CD14-positive monocyte (primary cell): ENCODE measurements at regions not wholly inside any gene's neighbourhood (a gene's known extent, or its start where the extent isn't known, plus 50 kb on each side); places are given as distances from the start of the nearest gene placed in this dataset.
A peak's percentile ranks its signal among the peaks of the same experiment; 100 is the strongest.
"Not testable (repeated sequence)": the region's sequence is repeated elsewhere in the genome, so short reads cannot be mapped to it uniquely, and the experiment has no call there.

ENCODE experiments used
- DNase-seq, 3 donors: peaks; one replicate each; pipeline ENCODE4 v3.0.0-alpha.2; 2011 to 2022
- H2AFZ ChIP-seq: 2 replicates; pipeline ENCODE4 v1.6.0; 2012; ENCODE audit warnings: mild to moderate bottlenecking, low read depth, low read length, inconsistent platforms; ENCODE audit not compliant: insufficient read depth, poor library complexity, severe bottlenecking
- H3K27ac ChIP-seq, 2 donors: 1 replicate in 1 of 2; 2 replicates in 1 of 2; pipeline ENCODE4 v1.5.1; 2012 to 2013; ENCODE audit warnings: low read length in 2 of 2, control low read depth in 1 of 2, inconsistent platforms in 1 of 2, low read depth in 1 of 2, mild to moderate bottlenecking in 1 of 2
- H3K27me3 ChIP-seq, 2 donors: one replicate each; pipeline versions ENCODE4 v1.6.0 to v1.6.1; 2011 to 2013; ENCODE audit warnings: low read length in 2 of 2; ENCODE audit not compliant: control insufficient read depth in 2 of 2, insufficient read depth in 2 of 2
- H3K36me3 ChIP-seq, 2 donors: replicated peaks in 1 of 2; 1 replicate in 1 of 2; 2 replicates in 1 of 2; pipeline versions ENCODE4 v1.5.1 to v1.6.1; 2012 to 2013; ENCODE audit warnings: low read length in 2 of 2, control low read depth in 1 of 2, inconsistent platforms in 1 of 2, mild to moderate bottlenecking in 1 of 2; ENCODE audit not compliant: insufficient read depth in 2 of 2, control insufficient read depth in 1 of 2
- H3K4me1 ChIP-seq, 2 donors: 1 replicate in 1 of 2; 2 replicates in 1 of 2; pipeline versions ENCODE4 v1.5.1 to v1.6.1; 2012 to 2013; ENCODE audit warnings: low read length in 2 of 2, control low read depth in 1 of 2, inconsistent platforms in 1 of 2, mild to moderate bottlenecking in 1 of 2, moderate library complexity in 1 of 2; ENCODE audit not compliant: insufficient read depth in 2 of 2, control insufficient read depth in 1 of 2
- H3K4me2 ChIP-seq: replicated peaks from 2 replicates; pipeline ENCODE3; 2012; ENCODE audit warnings: low read length, moderate library complexity, mild to moderate bottlenecking; ENCODE audit not compliant: poor library complexity, severe bottlenecking; ENCODE audit errors: extremely low read depth
- H3K4me3 ChIP-seq, 3 experiments: fragments of 200-600 bp in 1 of 3; sonication (generic) in 1 of 3; replicated peaks in 1 of 3; 1 replicate in 2 of 3; 2 replicates in 1 of 3; pipeline ENCODE4 v1.5.1; 2011 to 2013; ENCODE audit warnings: low read length in 3 of 3, mild to moderate bottlenecking in 3 of 3, control low read depth in 2 of 3, low read depth in 2 of 3, inconsistent platforms in 1 of 3, moderate library complexity in 1 of 3
- H3K79me2 ChIP-seq: 2 replicates; pipeline ENCODE4 v1.6.0; 2012; ENCODE audit warnings: mild to moderate bottlenecking, control low read depth, inconsistent platforms, low read length, moderate library complexity; ENCODE audit not compliant: insufficient read depth
- H3K9ac ChIP-seq: 2 replicates; pipeline ENCODE4 v1.6.0; 2017; ENCODE audit warnings: low read length, mild to moderate bottlenecking; ENCODE audit not compliant: insufficient read depth, poor library complexity, severe bottlenecking
- H3K9me3 ChIP-seq, 2 donors: replicated peaks in 1 of 2; 1 replicate in 1 of 2; 2 replicates in 1 of 2; pipeline versions ENCODE4 v1.5.1 to v1.6.1; 2012 to 2013; ENCODE audit warnings: low read length in 2 of 2, control low read depth in 1 of 2; ENCODE audit not compliant: control insufficient read depth in 1 of 2, insufficient read depth in 1 of 2
- H4K20me1 ChIP-seq: 2 replicates; pipeline ENCODE4 v1.6.0; 2012; ENCODE audit warnings: mild to moderate bottlenecking, low read length, control low read depth, moderate library complexity; ENCODE audit not compliant: insufficient read depth
- H3K27ac Mint-ChIP-seq, 7 donors: one replicate each; pipeline ENCODE4 v1.8.0; 2020; ENCODE audit warnings: mild to moderate bottlenecking in 7 of 7, mixed read lengths in 7 of 7, moderate library complexity in 6 of 7, inconsistent platforms in 2 of 7
- H3K27me3 Mint-ChIP-seq, 3 donors: one replicate each; pipeline ENCODE4 v1.8.0; 2021 to 2022; ENCODE audit warnings: low read depth in 3 of 3, mild to moderate bottlenecking in 3 of 3, mixed read lengths in 3 of 3, moderate library complexity in 3 of 3, inconsistent platforms in 1 of 3
- H3K36me3 Mint-ChIP-seq, 2 donors: one replicate each; pipeline ENCODE4 v1.8.0; 2020; ENCODE audit warnings: mixed read lengths in 2 of 2, inconsistent platforms in 1 of 2, mild to moderate bottlenecking in 1 of 2
- H3K4me1 Mint-ChIP-seq: one replicate; pipeline ENCODE4 v1.8.0; 2020; ENCODE audit warnings: mild to moderate bottlenecking, mixed read lengths
- H3K4me3 Mint-ChIP-seq, 2 donors: one replicate each; pipeline ENCODE4 v1.8.0; 2020; ENCODE audit warnings: mild to moderate bottlenecking in 2 of 2, mixed read lengths in 2 of 2, moderate library complexity in 1 of 2
- H3K9me3 Mint-ChIP-seq, 7 donors: one replicate each; pipeline ENCODE4 v1.8.0; 2020 to 2022; ENCODE audit warnings: mixed read lengths in 7 of 7, mild to moderate bottlenecking in 6 of 7, moderate library complexity in 6 of 7, inconsistent platforms in 2 of 7
- WGBS: methylation state at CpG from one replicate; pipeline ENCODE4 v1.1.5; 2013; ENCODE audit warnings: missing lambda C conversion rate; ENCODE audit not compliant: insufficient coverage; 5-methylcytosine and 5-hydroxymethylcytosine counted together
- intact Hi-C, 2 donors: fragments of 100-400 bp; cut with micrococcal nuclease; formaldehyde crosslinking; loops; one replicate each; pipeline versions ENCODE4 v1.15.0 to v1.15.1; 2023
- TF ChIP-seq, protein P1 (sequence below): fragments of 200-600 bp; IDR thresholded peaks from one replicate; pipeline ENCODE4 v1.8.0; 2022; ENCODE audit warnings: antibody characterized with exemption, mild to moderate bottlenecking

DNA sequence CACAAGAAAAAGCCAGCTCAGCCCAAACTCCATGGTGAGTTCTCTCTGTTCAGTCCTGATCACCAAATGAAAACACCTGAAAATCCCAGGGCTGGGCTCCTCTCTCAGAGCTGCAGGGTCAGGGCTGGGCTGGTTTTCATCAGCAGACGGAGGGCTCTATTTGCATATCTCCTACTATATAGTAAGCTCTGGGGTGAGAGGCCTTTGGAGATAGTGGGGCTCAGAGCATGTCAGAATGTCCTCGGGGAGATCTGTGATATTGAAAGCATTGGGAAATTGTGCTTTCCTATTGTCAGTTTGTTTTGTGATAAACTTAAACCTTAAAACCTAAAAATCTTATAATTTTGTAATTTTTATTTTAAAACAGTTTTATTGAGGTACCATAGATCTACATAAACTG is 742.6 kb downstream of the TMEM121 start:
- Histone ChIP-seq H3K4me2 (no peak overlapping the region), H3K27me3 (no peaks in the 10 kb centered on the region), H3K36me3 (no peaks in the 10 kb centered on the region), H3K9me3 (no peaks in the 10 kb centered on the region), H3K4me3 (no peak overlapping the region), H4K20me1 (no peaks in the 10 kb centered on the region), H3K27ac (no peak overlapping the region), H3K9ac (no peak overlapping the region), H3K79me2 (no peaks in the 10 kb centered on the region), H3K4me1 (peaks cover 16 to 17% of the 10 kb centered on the region in 2 donors), H2AFZ (no peak overlapping the region)
- no peaks in the 10 kb centered on the region for H3K36me3 Mint-ChIP-seq
- H3K4me1 Mint-ChIP-seq = peaks cover 25% of the 10 kb centered on the region
- H3K27ac Mint-ChIP-seq = no peak overlapping the region
- TF ChIP-seq, protein P1, sequence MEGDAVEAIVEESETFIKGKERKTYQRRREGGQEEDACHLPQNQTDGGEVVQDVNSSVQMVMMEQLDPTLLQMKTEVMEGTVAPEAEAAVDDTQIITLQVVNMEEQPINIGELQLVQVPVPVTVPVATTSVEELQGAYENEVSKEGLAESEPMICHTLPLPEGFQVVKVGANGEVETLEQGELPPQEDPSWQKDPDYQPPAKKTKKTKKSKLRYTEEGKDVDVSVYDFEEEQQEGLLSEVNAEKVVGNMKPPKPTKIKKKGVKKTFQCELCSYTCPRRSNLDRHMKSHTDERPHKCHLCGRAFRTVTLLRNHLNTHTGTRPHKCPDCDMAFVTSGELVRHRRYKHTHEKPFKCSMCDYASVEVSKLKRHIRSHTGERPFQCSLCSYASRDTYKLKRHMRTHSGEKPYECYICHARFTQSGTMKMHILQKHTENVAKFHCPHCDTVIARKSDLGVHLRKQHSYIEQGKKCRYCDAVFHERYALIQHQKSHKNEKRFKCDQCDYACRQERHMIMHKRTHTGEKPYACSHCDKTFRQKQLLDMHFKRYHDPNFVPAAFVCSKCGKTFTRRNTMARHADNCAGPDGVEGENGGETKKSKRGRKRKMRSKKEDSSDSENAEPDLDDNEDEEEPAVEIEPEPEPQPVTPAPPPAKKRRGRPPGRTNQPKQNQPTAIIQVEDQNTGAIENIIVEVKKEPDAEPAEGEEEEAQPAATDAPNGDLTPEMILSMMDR = no peak
- intact Hi-C loops = no loop called here
- no CpG with 5 or more reads among the region's 2 CpGs for WGBS
- no peak for DNase-seq
- H3K4me3 Mint-ChIP-seq = no peak overlapping the region
- peaks cover 0 to 2% (median 0%) of the 10 kb centered on the region in 3 donors for H3K27me3 Mint-ChIP-seq
- no peaks in the 10 kb centered on the region for H3K9me3 Mint-ChIP-seq

DNA sequence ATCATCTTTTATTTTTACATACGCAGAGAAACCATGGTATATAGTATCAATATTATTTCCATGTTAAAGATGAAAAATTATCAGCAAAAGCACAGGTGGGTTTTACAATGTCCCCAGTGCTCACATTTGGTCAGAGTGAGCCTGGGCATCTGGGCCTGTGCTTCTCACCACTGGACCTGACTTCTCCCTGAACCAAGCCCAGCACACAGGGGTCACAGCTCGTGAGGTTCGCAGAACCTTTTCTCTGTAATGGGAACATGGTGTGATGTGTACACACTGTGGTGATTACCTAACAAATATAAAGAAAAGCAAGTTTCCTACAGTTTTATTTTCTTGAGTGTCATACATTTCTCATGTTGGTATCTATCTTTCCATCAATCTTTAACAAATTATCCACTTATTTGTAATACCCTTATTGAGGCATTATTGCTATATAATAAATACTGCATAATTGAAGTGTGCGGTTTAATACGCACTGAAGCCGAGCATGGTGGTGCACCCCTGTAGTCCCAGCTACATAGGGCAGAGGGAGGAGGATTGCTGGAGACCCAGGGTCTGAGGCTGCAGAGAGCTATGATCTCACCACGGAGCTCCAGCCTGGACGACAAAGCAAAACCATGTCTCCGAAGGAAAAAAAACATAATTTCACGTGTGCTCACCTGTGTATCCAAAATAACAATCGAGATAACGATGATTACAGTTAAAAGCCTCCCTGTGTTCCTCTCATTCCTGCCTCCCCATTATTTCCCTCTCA is 743.2 kb downstream of the TMEM121 start:
- Histone ChIP-seq H3K9ac (no peak overlapping the region), H3K27me3 (no peaks in the 10 kb centered on the region), H3K4me3 (no peak overlapping the region), H3K4me1 (peaks cover 16 to 17% of the 10 kb centered on the region in 2 donors), H3K36me3 (no peaks in the 10 kb centered on the region), H3K79me2 (no peaks in the 10 kb centered on the region), H3K4me2 (no peak overlapping the region), H3K27ac (no peak overlapping the region), H4K20me1 (no peaks in the 10 kb centered on the region), H2AFZ (no peak overlapping the region), H3K9me3 (no peaks in the 10 kb centered on the region)
- no peaks in the 10 kb centered on the region for H3K27me3 Mint-ChIP-seq
- no peak overlapping the region for H3K4me3 Mint-ChIP-seq
- no peaks in the 10 kb centered on the region for H3K9me3 Mint-ChIP-seq
- no peaks in the 10 kb centered on the region for H3K36me3 Mint-ChIP-seq
- DNase-seq = no peak
- 79% methylated on average over 6 of the region's 12 CpGs for WGBS
- H3K27ac Mint-ChIP-seq = no peak overlapping the region
- TF ChIP-seq, protein P1 = no peak
- intact Hi-C loops = loop anchor here in 1 of 2 donors (1.0 kb wide), 1 partner anchor 9 kb away; no protein-coding TSS in a partner anchor
- H3K4me1 Mint-ChIP-seq = peaks cover 25% of the 10 kb centered on the region

DNA sequence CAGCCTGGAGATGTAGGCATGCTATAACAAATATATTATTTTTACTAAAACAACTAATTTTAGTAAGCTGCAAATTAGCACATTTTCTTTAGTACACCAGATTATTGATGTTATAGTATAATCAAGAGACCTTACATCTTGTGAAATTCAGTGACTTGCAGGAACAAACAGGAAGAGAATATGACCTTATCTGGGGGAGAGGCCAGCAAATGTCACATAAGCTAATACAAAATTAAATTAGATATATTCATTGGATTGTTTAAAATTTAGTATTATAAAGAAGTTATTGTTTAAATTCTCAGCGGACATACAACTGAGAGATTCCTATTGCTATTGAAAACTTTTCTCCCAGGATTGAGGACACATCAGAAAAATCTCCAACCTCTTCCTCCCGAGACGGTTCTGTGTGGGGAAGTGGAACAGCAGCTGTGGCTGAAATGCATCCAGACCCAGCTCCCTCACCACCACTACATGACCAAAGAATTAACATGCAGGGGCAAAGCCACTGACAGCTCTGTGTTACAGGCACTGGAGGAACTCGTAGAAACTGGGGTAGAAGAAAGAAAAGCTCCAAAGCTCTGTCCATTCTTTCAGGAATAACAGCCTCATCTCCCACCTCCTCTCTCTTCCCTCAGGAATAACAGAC is 744.2 kb downstream of the TMEM121 start:
- not testable (repeated sequence) for H2AFZ ChIP-seq, H3K79me2 ChIP-seq, H3K27me3 ChIP-seq, H3K27me3 Mint-ChIP-seq, H3K9me3 Mint-ChIP-seq, H3K4me2 ChIP-seq, H3K4me3 ChIP-seq, H3K9me3 ChIP-seq, H4K20me1 ChIP-seq, H3K36me3 Mint-ChIP-seq, H3K27ac ChIP-seq, H3K36me3 ChIP-seq, H3K9ac ChIP-seq
- peak in 1 of 3 donors; percentile 14 for DNase-seq
- no CpG with 5 or more reads among the region's 4 CpGs for WGBS
- peak overlapping the region in 4 of 7 donors; percentile 28 to 84 (median 62) for H3K27ac Mint-ChIP-seq
- peak overlapping the region in 1 of 2 donors; percentile 46 for H3K4me3 Mint-ChIP-seq
- H3K4me1 ChIP-seq = peaks cover 16 to 17% of the 10 kb centered on the region in 2 donors
- H3K4me1 Mint-ChIP-seq = peaks cover 25% of the 10 kb centered on the region
- intact Hi-C loops = loop anchor here in 1 of 2 donors (1.0 kb wide), 1 partner anchor 10 kb away; no protein-coding TSS in a partner anchor
